VCaP (cell line): ENCODE measurements at regions not wholly inside any gene's neighbourhood (a gene's known extent, or its start where the extent isn't known, plus 50 kb on each side); places are given as distances from the start of the nearest gene placed in this dataset.
"Not testable (repeated sequence)": the region's sequence is repeated elsewhere in the genome, so short reads cannot be mapped to it uniquely, and the experiment has no call there.

Source experiments
- H3K27ac ChIP-seq: fragments of 450-650 bp; 2 replicates; pipeline ENCODE4 v1.5.1; 2017
- TF ChIP-seq, protein P1 (sequence below): fragments of 450-650 bp; conservative IDR thresholded peaks from 2 replicates; pipeline ENCODE4 v1.5.1; 2017; ENCODE audit warnings: mild to moderate bottlenecking, moderate library complexity

DNA sequence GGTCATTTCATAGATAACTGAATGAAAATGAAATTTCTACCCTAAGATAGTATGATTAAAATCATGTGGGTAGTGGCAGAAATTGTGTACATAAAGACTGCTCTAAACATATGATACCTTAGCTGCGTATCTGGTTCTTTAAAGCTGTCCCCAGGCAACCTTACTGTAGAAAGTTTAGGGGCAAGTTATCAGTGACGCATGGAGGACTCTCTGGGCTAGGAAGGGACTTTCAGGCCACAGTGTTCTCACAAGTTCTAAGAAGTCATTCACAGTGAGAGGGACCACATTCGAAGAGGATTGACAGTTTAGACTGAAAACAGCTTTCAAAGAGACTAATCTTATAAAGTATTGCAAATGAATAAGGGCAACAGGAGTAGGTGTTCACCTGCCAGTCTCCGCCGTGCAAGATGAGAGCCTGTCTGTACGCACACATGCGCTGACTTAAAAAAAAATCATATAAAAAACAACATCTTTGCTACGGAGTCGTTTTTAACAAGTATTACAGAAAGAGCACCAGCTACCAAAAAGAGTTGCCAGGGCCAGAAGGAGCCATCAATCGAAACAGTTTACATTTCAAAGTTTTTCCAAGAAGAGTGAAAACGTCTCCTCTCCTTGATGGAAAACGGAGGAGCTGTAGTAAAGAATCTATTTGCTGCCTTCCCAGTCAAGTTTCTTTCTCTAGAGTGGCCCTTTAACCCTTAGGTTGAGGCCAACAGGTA is 146.3 kb downstream of the CETN3 start:
- TF ChIP-seq, protein P1, sequence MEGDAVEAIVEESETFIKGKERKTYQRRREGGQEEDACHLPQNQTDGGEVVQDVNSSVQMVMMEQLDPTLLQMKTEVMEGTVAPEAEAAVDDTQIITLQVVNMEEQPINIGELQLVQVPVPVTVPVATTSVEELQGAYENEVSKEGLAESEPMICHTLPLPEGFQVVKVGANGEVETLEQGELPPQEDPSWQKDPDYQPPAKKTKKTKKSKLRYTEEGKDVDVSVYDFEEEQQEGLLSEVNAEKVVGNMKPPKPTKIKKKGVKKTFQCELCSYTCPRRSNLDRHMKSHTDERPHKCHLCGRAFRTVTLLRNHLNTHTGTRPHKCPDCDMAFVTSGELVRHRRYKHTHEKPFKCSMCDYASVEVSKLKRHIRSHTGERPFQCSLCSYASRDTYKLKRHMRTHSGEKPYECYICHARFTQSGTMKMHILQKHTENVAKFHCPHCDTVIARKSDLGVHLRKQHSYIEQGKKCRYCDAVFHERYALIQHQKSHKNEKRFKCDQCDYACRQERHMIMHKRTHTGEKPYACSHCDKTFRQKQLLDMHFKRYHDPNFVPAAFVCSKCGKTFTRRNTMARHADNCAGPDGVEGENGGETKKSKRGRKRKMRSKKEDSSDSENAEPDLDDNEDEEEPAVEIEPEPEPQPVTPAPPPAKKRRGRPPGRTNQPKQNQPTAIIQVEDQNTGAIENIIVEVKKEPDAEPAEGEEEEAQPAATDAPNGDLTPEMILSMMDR = no peak
- H3K27ac ChIP-seq = no peak overlapping the region

DNA sequence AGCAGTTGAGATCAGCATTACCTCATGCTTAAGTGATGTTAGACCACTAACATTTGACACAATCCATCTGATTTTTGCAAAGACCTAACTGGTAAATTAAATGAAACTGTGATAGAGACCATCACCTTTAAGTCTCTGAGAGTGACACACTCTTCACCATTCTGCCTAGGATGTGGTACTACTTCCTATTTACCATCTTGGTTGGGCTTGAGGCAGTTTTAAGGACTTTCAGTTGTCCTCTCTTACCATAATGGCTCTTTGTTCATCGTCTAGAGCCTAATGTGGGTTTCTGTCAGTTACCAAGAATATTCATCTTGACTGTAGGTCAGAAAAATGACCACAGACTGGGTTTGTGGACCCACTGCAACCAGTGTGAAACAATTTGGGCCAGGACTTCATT is 158.1 kb downstream of the CETN3 start:
- no peak overlapping the region for H3K27ac ChIP-seq
- TF ChIP-seq, protein P1 = no peak

DNA sequence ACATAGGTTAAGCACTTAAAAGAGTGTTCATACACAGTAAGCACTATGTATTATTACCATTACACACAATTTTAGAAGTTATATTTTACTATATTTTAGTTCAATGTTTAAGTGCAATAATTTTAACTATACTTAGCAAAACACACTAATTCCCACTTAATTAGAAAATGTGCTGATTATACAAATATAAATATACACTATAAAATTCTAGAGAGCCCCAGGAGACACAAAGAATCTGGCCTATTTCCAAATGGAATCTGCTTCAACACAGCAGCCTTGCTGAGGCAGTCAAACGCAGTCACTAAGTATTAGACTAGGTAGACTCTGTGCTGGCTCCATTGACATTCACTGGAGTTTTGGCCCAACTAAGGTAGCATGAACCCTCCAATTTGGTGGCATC is 160.9 kb downstream of the CETN3 start:
- TF ChIP-seq, protein P1 = no peak
- no peak overlapping the region for H3K27ac ChIP-seq

DNA sequence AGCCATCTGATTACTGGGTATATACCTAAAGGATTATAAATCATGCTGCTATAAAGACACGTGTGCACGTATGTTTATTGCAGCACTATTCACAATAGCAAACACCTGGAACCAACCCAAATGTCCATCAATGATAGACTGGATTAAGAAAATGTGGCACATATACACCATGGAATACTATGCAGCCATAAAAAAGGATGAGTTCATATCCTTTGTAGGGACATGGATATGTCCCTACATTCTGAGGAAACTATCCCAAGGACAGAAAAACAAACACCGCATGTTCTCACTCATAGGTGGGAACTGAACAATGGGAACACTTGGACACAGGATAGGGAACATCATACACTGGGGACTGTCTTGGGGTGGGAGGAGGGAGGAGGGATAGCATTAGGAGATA is 165.7 kb downstream of the CETN3 start:
- not testable (repeated sequence) for H3K27ac ChIP-seq

DNA sequence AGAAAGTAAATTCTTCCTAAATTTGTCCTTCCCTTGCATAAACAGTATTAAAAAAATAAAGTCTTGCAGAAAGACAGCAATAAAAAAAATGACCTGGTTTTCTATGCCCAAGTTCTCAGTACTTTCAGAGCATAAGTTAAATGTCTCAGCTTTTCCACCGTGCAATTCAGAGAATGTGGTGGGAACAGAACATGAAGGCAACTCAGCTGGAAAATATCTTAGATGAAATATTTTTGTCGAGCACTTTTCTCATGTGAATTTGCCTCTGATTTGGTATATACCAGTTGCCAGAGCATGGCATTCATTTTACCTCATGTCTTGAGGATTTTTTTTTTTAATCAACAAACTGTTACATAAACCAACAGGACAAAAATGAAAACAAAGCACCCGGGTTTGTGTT is 176.1 kb downstream of the CETN3 start:
- TF ChIP-seq, protein P1 = no peak
- H3K27ac ChIP-seq = no peak overlapping the region

DNA sequence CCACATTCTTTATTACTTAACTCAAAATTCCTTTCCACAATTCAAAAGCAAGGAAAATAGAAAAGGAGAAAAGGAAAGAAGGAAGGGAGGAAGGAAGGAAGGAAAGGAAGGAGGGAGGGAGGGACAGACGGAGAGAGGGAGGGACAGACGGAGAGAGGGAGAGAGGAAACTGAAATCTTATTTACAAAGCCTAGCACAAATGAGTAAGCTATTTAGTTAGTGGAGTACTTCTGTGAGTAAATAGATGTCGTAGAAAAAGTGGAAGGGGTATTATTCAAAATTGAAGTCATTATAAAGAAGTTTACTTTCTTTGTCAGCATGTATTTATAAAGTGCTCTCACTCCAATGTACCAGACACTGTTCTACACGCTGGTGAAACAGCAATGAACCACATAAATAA is 177.9 kb downstream of the CETN3 start:
- TF ChIP-seq, protein P1 = no peak
- no peak overlapping the region for H3K27ac ChIP-seq

DNA sequence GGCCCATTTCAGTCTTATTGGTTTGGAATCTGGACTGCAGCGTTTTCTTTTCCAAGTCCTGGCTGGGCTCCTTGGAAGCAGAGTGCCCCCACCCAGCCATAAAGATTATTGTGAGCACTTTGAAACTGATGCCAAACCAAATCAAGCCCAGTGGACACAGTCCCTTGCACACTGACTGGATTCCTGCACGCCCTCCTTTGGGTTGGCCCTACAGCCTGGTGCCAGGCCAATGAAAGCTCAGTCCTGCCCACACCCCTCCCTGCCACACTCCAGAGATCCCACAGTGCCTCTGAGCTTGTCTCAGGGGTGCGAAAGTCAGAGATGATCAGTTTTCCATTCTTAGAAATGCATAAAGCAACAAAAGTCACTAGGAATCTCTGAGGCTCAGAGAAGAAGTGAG is 181.9 kb downstream of the CETN3 start:
- H3K27ac ChIP-seq = no peak overlapping the region
- TF ChIP-seq, protein P1 = no peak

DNA sequence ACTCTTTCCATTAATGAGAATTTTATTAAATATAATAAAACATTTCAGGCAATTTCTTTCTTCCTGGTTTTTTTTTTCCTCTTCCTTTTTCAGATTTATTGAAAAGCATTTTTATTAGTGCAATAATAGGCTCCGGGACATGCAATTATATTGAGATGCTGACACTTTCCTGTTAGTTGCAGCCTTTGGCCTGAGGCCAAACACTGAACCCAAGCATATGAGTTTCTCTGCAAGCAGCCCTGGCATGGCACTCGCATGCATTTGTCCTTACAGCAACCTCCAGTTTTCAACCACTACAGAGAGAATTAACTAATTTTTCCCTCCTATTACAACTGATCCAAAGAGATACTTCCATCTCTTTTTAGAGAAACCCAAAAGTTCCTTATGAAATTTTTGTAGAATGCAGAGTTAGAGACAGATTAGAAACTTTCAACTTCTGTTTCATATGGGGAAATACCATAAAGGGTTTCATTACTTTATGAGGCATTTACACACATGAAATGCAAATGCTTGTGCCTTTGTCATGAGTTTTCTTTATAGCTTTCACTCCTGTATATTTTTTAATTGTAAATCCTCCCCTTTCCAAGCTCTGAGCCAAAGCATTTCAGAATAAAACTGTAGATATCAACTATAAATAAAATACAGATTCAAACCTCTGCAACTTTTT is 183.0 kb downstream of the CETN3 start:
- no peak overlapping the region for H3K27ac ChIP-seq
- TF ChIP-seq, protein P1 = no peak
